ENCODE measurements at regions not wholly inside any gene's neighbourhood (a gene's known extent, or its start where the extent isn't known, plus 50 kb on each side); places are given as distances from the start of the nearest gene placed in this dataset.

GRCh38 chr2:128724972-128725371 lies 406.3 kb upstream of the HS6ST1 start:
- Histone ChIP-seq H2AFZ (ENCODE audit: low read depth, low read length, severe bottlenecking) (no peak overlapping the region), H3K36me3 (ENCODE audit: low read length) (no peaks in the 10 kb centered on the region), H3K9me2 (replicated peaks; ENCODE audit: insufficient read depth, low read length) (no peaks in the 10 kb centered on the region), H4K20me1 (ENCODE audit: low read depth, low read length) (no peaks in the 10 kb centered on the region), H3K27ac (ENCODE audit: low read depth, low read length) (no peak overlapping the region), H3K9ac (ENCODE audit: low read length) (no peak overlapping the region), H3K9me3 (ENCODE audit: insufficient read depth, low read length) (no peaks in the 10 kb centered on the region; the same call in 1 of the 2 replicates), H3K4me3 (ENCODE audit: insufficient read depth, low read length, poor library complexity, severe bottlenecking) (no peak overlapping the region), H3K79me2 (ENCODE audit: insufficient read depth, low read length) (no peaks in the 10 kb centered on the region), H3F3A (ENCODE audit: insufficient read depth) (no peaks in the 10 kb centered on the region), H3K27me3 (ENCODE audit: low read length) (no peaks in the 10 kb centered on the region), H3K4me2 (ENCODE audit: low read depth, low read length, poor library complexity, severe bottlenecking) (no peak overlapping the region)
- TF ChIP-seq CTCF (IDR thresholded peaks at IDR 0.05; ENCODE audit: insufficient read depth, low read length, poor library complexity, severe bottlenecking) (no peak), EZH2phosphoT487 (conservative IDR thresholded peaks at IDR 0.05; ENCODE audit: low read length) (no peak)

- H3K9ac ChIP-seq (ENCODE audit: low read length): no peak overlapping the region
- no peaks in the 10 kb centered on the region for H3K27me3 ChIP-seq (ENCODE audit: low read length)
- H3K4me3 ChIP-seq (ENCODE audit: insufficient read depth, low read length, poor library complexity, severe bottlenecking): no peak overlapping the region
- no peak overlapping the region for H3K27ac ChIP-seq (ENCODE audit: low read depth, low read length)
- H3F3A ChIP-seq (ENCODE audit: insufficient read depth): no peaks in the 10 kb centered on the region
- H2AFZ ChIP-seq (ENCODE audit: low read depth, low read length, severe bottlenecking): no peak overlapping the region
- no peaks in the 10 kb centered on the region for H3K79me2 ChIP-seq (ENCODE audit: insufficient read depth, low read length)
- no peaks in the 10 kb centered on the region for H3K36me3 ChIP-seq (ENCODE audit: low read length)
- H3K9me3 ChIP-seq (ENCODE audit: insufficient read depth, low read length): no peaks in the 10 kb centered on the region; the same call in 1 of the 2 replicates
- TF ChIP-seq CTCF (IDR thresholded peaks at IDR 0.05; ENCODE audit: insufficient read depth, low read length, poor library complexity, severe bottlenecking): no peak
- TF ChIP-seq EZH2phosphoT487 (conservative IDR thresholded peaks at IDR 0.05; ENCODE audit: low read length): no peak
- H4K20me1 ChIP-seq (ENCODE audit: low read depth, low read length): no peaks in the 10 kb centered on the region
- H3K4me2 ChIP-seq (ENCODE audit: low read depth, low read length, poor library complexity, severe bottlenecking): no peak overlapping the region
- H3K9me2 ChIP-seq (replicated peaks; ENCODE audit: insufficient read depth, low read length): no peaks in the 10 kb centered on the region
Observed at GRCh38 chr2:128726236-128726635, 407.6 kb upstream of the HS6ST1 start.

- TF ChIP-seq CTCF (IDR thresholded peaks at IDR 0.05; ENCODE audit: insufficient read depth, low read length, poor library complexity, severe bottlenecking) (no peak), EZH2phosphoT487 (conservative IDR thresholded peaks at IDR 0.05; ENCODE audit: low read length) (no peak)
- H2AFZ ChIP-seq (ENCODE audit: low read depth, low read length, severe bottlenecking): no peak overlapping the region
- H3K36me3 ChIP-seq (ENCODE audit: low read length): no peaks in the 10 kb centered on the region
- no peaks in the 10 kb centered on the region for H3K9me2 ChIP-seq (replicated peaks; ENCODE audit: insufficient read depth, low read length)
- H3K9ac ChIP-seq (ENCODE audit: low read length): no peak overlapping the region
- H3K9me3 ChIP-seq (ENCODE audit: insufficient read depth, low read length): no peaks in the 10 kb centered on the region; the same call in 1 of the 2 replicates
- no peaks in the 10 kb centered on the region for H3K79me2 ChIP-seq (ENCODE audit: insufficient read depth, low read length)
- no peaks in the 10 kb centered on the region for H3F3A ChIP-seq (ENCODE audit: insufficient read depth)
- H3K27me3 ChIP-seq (ENCODE audit: low read length): no peaks in the 10 kb centered on the region
- H3K4me3 ChIP-seq (ENCODE audit: insufficient read depth, low read length, poor library complexity, severe bottlenecking): no peak overlapping the region
- H3K4me2 ChIP-seq (ENCODE audit: low read depth, low read length, poor library complexity, severe bottlenecking): no peak overlapping the region
- H3K27ac ChIP-seq (ENCODE audit: low read depth, low read length): no peak overlapping the region
- no peaks in the 10 kb centered on the region for H4K20me1 ChIP-seq (ENCODE audit: low read depth, low read length)
Observed at GRCh38 chr2:128726911-128727310, 408.2 kb upstream of the HS6ST1 start.
